GM23338 (cell line): ENCODE measurements at regions not wholly inside any gene's neighbourhood (a gene's known extent, or its start where the extent isn't known, plus 50 kb on each side); places are given as distances from the start of the nearest gene placed in this dataset.

Source experiments
- ATAC-seq: fragments of 200-7000 bp; cut with Tn5 transposase; 3 replicates; pipeline ENCODE4 v1.9.1; 2020
- DNase-seq: peaks from one replicate; pipeline ENCODE4 v3.0.0-alpha.2; 2015; ENCODE audit warnings: low spot score
- H2AFZ ChIP-seq: fragments of 200-600 bp; sonication (generic); 2 replicates; pipeline ENCODE4 v1.8.0; 2016; ENCODE audit warnings: antibody characterized with exemption, mild to moderate bottlenecking, moderate library complexity
- H3F3A ChIP-seq: fragments of 200-600 bp; sonication (generic); replicated peaks from 2 replicates; pipeline ENCODE4 v1.8.0; 2017; ENCODE audit warnings: antibody characterized with exemption, mixed run types, low read depth
- H3K27ac ChIP-seq: fragments of 200-600 bp; sonication (generic); 2 replicates; pipeline ENCODE4 v1.6.1; 2016; ENCODE audit warnings: low read depth
- H3K27me3 ChIP-seq: fragments of 200-600 bp; sonication (generic); 2 replicates; pipeline ENCODE4 v1.8.0; 2016; ENCODE audit warnings: mild to moderate bottlenecking, mixed run types, moderate library complexity; ENCODE audit not compliant: insufficient read depth
- H3K36me3 ChIP-seq: fragments of 200-600 bp; sonication (generic); 2 replicates; pipeline ENCODE4 v1.8.0; 2016; ENCODE audit warnings: mild to moderate bottlenecking; ENCODE audit not compliant: insufficient read depth
- H3K4me1 ChIP-seq: fragments of 200-600 bp; sonication (generic); 2 replicates; pipeline ENCODE4 v1.8.0; 2016; ENCODE audit warnings: mild to moderate bottlenecking, moderate library complexity; ENCODE audit not compliant: insufficient read depth
- H3K4me2 ChIP-seq: fragments of 200-600 bp; sonication (generic); 2 replicates; pipeline ENCODE4 v1.7.1; 2017; ENCODE audit warnings: mixed run types
- H3K4me3 ChIP-seq: fragments of 200-600 bp; sonication (generic); 2 replicates; pipeline ENCODE4 v1.6.1; 2016; ENCODE audit warnings: mixed run types
- H3K79me2 ChIP-seq: fragments of 200-600 bp; sonication (generic); replicated peaks from 2 replicates; pipeline ENCODE4 v1.8.0; 2017; ENCODE audit warnings: mild to moderate bottlenecking; ENCODE audit not compliant: insufficient read depth
- H3K9me2 ChIP-seq: fragments of 200-600 bp; sonication (generic); 2 replicates; pipeline ENCODE4 v1.8.0; 2017; ENCODE audit not compliant: insufficient read depth
- H4K20me1 ChIP-seq: fragments of 200-600 bp; sonication (generic); replicated peaks from 2 replicates; pipeline ENCODE4 v1.8.0; 2017; ENCODE audit warnings: mild to moderate bottlenecking; ENCODE audit not compliant: insufficient read depth
- H3K27ac Mint-ChIP-seq: 2 replicates; pipeline ENCODE4 v1.8.0; 2020; ENCODE audit warnings: inconsistent platforms, mild to moderate bottlenecking, moderate library complexity, mixed read lengths
- H3K27me3 Mint-ChIP-seq: 3 replicates; pipeline ENCODE4 v1.8.0; 2022; ENCODE audit warnings: low read depth, mild to moderate bottlenecking, moderate library complexity, mixed read lengths, inconsistent platforms; ENCODE audit not compliant: insufficient read depth, poor library complexity
- H3K36me3 Mint-ChIP-seq: 3 replicates; pipeline ENCODE4 v1.8.0; 2021; ENCODE audit warnings: low read depth, mild to moderate bottlenecking, inconsistent platforms, moderate library complexity, mixed read lengths
- H3K4me1 Mint-ChIP-seq: 3 replicates; pipeline ENCODE4 v1.8.0; 2020; ENCODE audit warnings: mild to moderate bottlenecking, inconsistent platforms, mixed read lengths
- H3K4me3 Mint-ChIP-seq: 3 replicates; pipeline ENCODE4 v1.8.0; 2021; ENCODE audit warnings: moderate library complexity, mild to moderate bottlenecking, inconsistent platforms, mixed read lengths
- H3K9me3 Mint-ChIP-seq: 3 replicates; pipeline ENCODE4 v1.8.0; 2020; ENCODE audit warnings: moderate library complexity, mild to moderate bottlenecking, inconsistent platforms, mixed read lengths
- CREB1 ChIP-seq: fragments of 250-450 bp; sonication (Bioruptor Pico); IDR thresholded peaks from 2 replicates; pipeline ENCODE4 v1.5.0; 2020; ENCODE audit warnings: low read depth, mild to moderate bottlenecking, moderate library complexity
- EZH2phosphoT487 ChIP-seq: fragments of 200-600 bp; sonication (generic); IDR thresholded peaks from one replicate; pipeline ENCODE4 v1.8.1; 2018; ENCODE audit warnings: antibody characterized with exemption; ENCODE audit not compliant: unreplicated experiment
- NANOG ChIP-seq: IDR thresholded peaks from 2 replicates; pipeline ENCODE4 v1.6.1; 2016; ENCODE audit warnings: antibody characterized with exemption, borderline replicate concordance
- POLR2AphosphoS5 ChIP-seq: IDR thresholded peaks from 2 replicates; pipeline ENCODE4 v1.6.1; 2016; ENCODE audit warnings: antibody characterized with exemption, low read depth
- REST ChIP-seq: IDR thresholded peaks from one replicate; pipeline ENCODE4 v1.6.1; 2018; ENCODE audit warnings: antibody characterized with exemption; ENCODE audit not compliant: unreplicated experiment
- ZNF331 ChIP-seq: fragments of 250-450 bp; sonication (Bioruptor Pico); IDR thresholded peaks from 2 replicates; pipeline ENCODE4 v1.5.0; 2020; ENCODE audit warnings: low read depth, mild to moderate bottlenecking, moderate library complexity
- ZNF462 ChIP-seq: fragments of 250-450 bp; sonication (Bioruptor Pico); IDR thresholded peaks from 2 replicates; pipeline ENCODE4 v1.5.0; 2020; ENCODE audit warnings: mild to moderate bottlenecking, moderate library complexity
- TF ChIP-seq, protein P1 (sequence below): IDR thresholded peaks from 2 replicates; pipeline ENCODE4 v1.6.1; 2016; ENCODE audit warnings: antibody characterized with exemption

DNA sequence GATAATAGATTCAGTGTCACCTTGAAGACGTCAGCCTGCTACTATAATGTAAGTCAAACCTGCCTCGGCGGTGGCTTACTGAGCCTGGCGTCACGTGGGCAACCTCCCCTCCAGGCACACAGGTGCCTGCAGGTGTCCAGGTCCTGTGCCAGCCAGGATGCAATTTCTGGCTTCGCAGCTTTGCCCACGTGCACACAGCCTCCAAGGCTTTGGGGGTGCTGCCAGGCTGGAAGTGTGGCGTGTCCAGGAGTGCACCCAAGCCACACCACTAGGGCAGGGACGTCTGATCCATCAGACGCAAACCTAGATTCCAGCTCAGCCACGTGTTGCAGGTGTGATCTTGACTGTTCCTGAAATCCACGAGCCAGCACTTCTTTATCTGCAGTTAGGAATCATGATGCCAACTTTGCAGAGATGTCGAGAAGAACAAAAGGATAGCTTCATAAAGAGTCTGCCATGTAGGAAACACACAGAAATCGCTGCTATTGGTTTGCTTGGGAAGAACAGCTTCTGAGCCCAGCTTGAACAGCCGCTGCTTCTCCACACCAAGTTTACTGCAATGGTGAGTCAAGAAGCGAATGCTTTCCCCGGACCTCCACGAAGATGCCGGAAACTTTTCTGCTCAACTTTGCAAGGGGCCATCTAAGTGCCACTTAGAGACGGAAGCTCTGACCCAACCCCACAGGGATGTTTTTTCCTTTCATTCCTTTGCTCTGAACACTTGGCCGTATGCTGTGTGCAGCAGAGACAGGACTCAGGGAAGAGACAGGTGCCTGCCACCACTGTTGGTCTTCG, 84.2 kb upstream of the SALL3 start (continued):
- TF ChIP-seq ZNF462 (CRISPR knock-in tag), result no peak

GRCh38 chr18:78896111-78896905, 83.3 kb upstream of the SALL3 start:
- Histone ChIP-seq H4K20me1 (no peaks in the 10 kb centered on the region), H3K36me3 (no peaks in the 10 kb centered on the region; the same call in 1 of the 2 replicates), H2AFZ (no peak overlapping the region), H3K27ac (no peak overlapping the region), H3K27me3 (no peaks in the 10 kb centered on the region), H3K79me2 (no peaks in the 10 kb centered on the region), H3K4me3 (no peak overlapping the region), H3K4me2 (no peak overlapping the region), H3K4me1 (no peaks in the 10 kb centered on the region), H3K9me2 (no peaks in the 10 kb centered on the region; the same call in 1 of the 2 replicates), H3F3A (no peaks in the 10 kb centered on the region)
- H3K9me3 Mint-ChIP-seq, result peaks cover 99% of the 10 kb centered on the region
- no peak for ATAC-seq
- peaks cover 1% of the 10 kb centered on the region for H3K27me3 Mint-ChIP-seq
- H3K27ac Mint-ChIP-seq, result no peak overlapping the region
- H3K4me3 Mint-ChIP-seq, result no peak overlapping the region
- H3K4me1 Mint-ChIP-seq, result no peaks in the 10 kb centered on the region
- peaks cover 24% of the 10 kb centered on the region for H3K36me3 Mint-ChIP-seq
- DNase-seq, result no peak
- TF ChIP-seq REST (no peak), NANOG (no peak), CREB1 (CRISPR knock-in tag) (no peak), ZNF331 (no peak), POLR2AphosphoS5 (no peak), EZH2phosphoT487 (no peak)
- TF ChIP-seq, protein P1, sequence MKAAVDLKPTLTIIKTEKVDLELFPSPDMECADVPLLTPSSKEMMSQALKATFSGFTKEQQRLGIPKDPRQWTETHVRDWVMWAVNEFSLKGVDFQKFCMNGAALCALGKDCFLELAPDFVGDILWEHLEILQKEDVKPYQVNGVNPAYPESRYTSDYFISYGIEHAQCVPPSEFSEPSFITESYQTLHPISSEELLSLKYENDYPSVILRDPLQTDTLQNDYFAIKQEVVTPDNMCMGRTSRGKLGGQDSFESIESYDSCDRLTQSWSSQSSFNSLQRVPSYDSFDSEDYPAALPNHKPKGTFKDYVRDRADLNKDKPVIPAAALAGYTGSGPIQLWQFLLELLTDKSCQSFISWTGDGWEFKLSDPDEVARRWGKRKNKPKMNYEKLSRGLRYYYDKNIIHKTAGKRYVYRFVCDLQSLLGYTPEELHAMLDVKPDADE, result no peak
